ENCODE measurements at regions not wholly inside any gene's neighbourhood (a gene's known extent, or its start where the extent isn't known, plus 50 kb on each side); places are given as distances from the start of the nearest gene placed in this dataset.

GRCh38 chr12:24748326-24748725 is 200.6 kb downstream of the BCAT1 start:
- no peak overlapping the region for H3K4me3 ChIP-seq (ENCODE audit: low read depth, low read length)
- no peak for TF ChIP-seq CTCF (IDR thresholded peaks at IDR 0.05; ENCODE audit: low read depth, low read length)

- no peak for TF ChIP-seq CTCF (IDR thresholded peaks at IDR 0.05; ENCODE audit: low read depth, low read length)
- no peak overlapping the region for H3K4me3 ChIP-seq (ENCODE audit: low read depth, low read length)
These were observed 202.0 kb downstream of the BCAT1 start for GRCh38 chr12:24746864-24747263.

GRCh38 chr12:24746006-24746671 is 202.8 kb downstream of the BCAT1 start:
- H3K4me3 ChIP-seq (ENCODE audit: low read depth, low read length), result no peak overlapping the region
- TF ChIP-seq CTCF (IDR thresholded peaks at IDR 0.05; ENCODE audit: low read depth, low read length), result no peak

GRCh38 chr12:24743941-24744793 is 204.7 kb downstream of the BCAT1 start:
- no peak overlapping the region for H3K4me3 ChIP-seq (ENCODE audit: low read depth, low read length)
- TF ChIP-seq CTCF (IDR thresholded peaks at IDR 0.05; ENCODE audit: low read depth, low read length), result no peak

GRCh38 chr12:24742378-24742777 is 206.5 kb downstream of the BCAT1 start:
- TF ChIP-seq CTCF (IDR thresholded peaks at IDR 0.05; ENCODE audit: low read depth, low read length), result no peak
- H3K4me3 ChIP-seq (ENCODE audit: low read depth, low read length), result no peak overlapping the region

- no peak overlapping the region for H3K4me3 ChIP-seq (ENCODE audit: low read depth, low read length)
- TF ChIP-seq CTCF (IDR thresholded peaks at IDR 0.05; ENCODE audit: low read depth, low read length), result no peak
These were observed 207.7 kb downstream of the BCAT1 start for GRCh38 chr12:24741216-24741615.
